B cell (primary cell): ENCODE measurements at regions not wholly inside any gene's neighbourhood (a gene's known extent, or its start where the extent isn't known, plus 50 kb on each side); places are given as distances from the start of the nearest gene placed in this dataset.

ENCODE experiments used
- CTCF ChIP-seq: fragments of 200-600 bp; IDR thresholded peaks from one replicate; pipeline ENCODE4 v1.8.0; 2022; ENCODE audit warnings: antibody characterized with exemption, mild to moderate bottlenecking
- EZH2 ChIP-seq: IDR thresholded peaks from 2 replicates; pipeline ENCODE4 v1.6.1; 2012; ENCODE audit warnings: borderline replicate concordance, low read depth, mild to moderate bottlenecking, moderate library complexity, low read length; ENCODE audit not compliant: insufficient read depth, poor library complexity, severe bottlenecking

GRCh38 chr1:96333522-96334235 lies 387.9 kb upstream of the PTBP2 start:
- TF ChIP-seq CTCF (no peak), EZH2 (no peak)
